Adipocyte (in vitro differentiated cells): ENCODE measurements at regions not wholly inside any gene's neighbourhood (a gene's known extent, or its start where the extent isn't known, plus 50 kb on each side); places are given as distances from the start of the nearest gene placed in this dataset.

Experiments used
- DNase-seq: peaks from one replicate; pipeline ENCODE4 v3.0.0-alpha.2; 2015; ENCODE audit warnings: low read depth
- H3K27me3 ChIP-seq: replicated peaks from 2 replicates; pipeline ENCODE4 v1.7.0; 2013; ENCODE audit warnings: mild to moderate bottlenecking, low read length, moderate library complexity; ENCODE audit not compliant: control insufficient read depth, insufficient read depth
- H3K36me3 ChIP-seq: 2 replicates; pipeline ENCODE4 v1.7.0; 2013; ENCODE audit warnings: low read length, mild to moderate bottlenecking, moderate library complexity; ENCODE audit not compliant: control insufficient read depth, insufficient read depth, severe bottlenecking
- H3K4me1 ChIP-seq: 2 replicates; pipeline ENCODE4 v1.7.0; 2013; ENCODE audit warnings: mild to moderate bottlenecking, low read length, moderate library complexity; ENCODE audit not compliant: control insufficient read depth, insufficient read depth
- H3K4me3 ChIP-seq: 2 replicates; pipeline ENCODE4 v1.7.0; 2013; ENCODE audit warnings: mild to moderate bottlenecking, low read length, moderate library complexity
- H3K9ac ChIP-seq: 2 replicates; pipeline ENCODE4 v1.7.0; 2013; ENCODE audit warnings: mild to moderate bottlenecking, low read length, moderate library complexity
- H3K9me3 ChIP-seq: 2 replicates; pipeline ENCODE4 v1.7.0; 2013; ENCODE audit warnings: mild to moderate bottlenecking, low read length, moderate library complexity; ENCODE audit not compliant: control insufficient read depth

DNA sequence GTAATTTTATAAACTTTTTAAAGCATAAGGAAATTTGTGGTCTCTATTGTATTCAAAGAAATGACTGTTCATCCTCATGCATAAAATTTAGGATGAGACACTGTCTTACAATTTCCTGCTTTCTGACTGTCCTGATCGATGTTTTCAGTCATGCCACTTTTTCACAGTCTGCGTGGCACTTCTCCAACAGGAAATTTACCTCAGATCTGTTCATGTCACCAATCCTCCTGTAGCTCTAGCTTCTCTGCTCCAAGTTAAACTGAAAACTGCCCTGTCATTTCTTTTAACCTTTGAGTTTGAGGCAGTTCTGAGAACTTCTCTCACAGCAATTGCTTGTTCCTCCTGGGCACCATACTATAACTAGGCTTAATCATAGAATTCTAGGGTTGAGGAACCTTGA, 455.1 kb downstream of the EFNA5 start:
- H3K36me3 ChIP-seq = no peaks in the 10 kb centered on the region
- no peak for DNase-seq
- no peaks in the 10 kb centered on the region for H3K9me3 ChIP-seq
- H3K4me3 ChIP-seq = no peak overlapping the region
- no peaks in the 10 kb centered on the region for H3K4me1 ChIP-seq
- H3K27me3 ChIP-seq = no peaks in the 10 kb centered on the region
- no peak overlapping the region for H3K9ac ChIP-seq

GRCh38 chr5:107213025-107213424, 457.7 kb downstream of the EFNA5 start:
- no peaks in the 10 kb centered on the region for H3K36me3 ChIP-seq

GRCh38 chr5:107211630-107212029, 459.1 kb downstream of the EFNA5 start:
- no peak overlapping the region for H3K9ac ChIP-seq
- H3K36me3 ChIP-seq = no peaks in the 10 kb centered on the region
- no peaks in the 10 kb centered on the region for H3K9me3 ChIP-seq
- H3K4me1 ChIP-seq = no peaks in the 10 kb centered on the region
- DNase-seq = no peak
- H3K4me3 ChIP-seq = no peak overlapping the region
- no peaks in the 10 kb centered on the region for H3K27me3 ChIP-seq

More at GRCh38 chr5:107213025-107213424, 457.7 kb downstream of the EFNA5 start:
- no peak overlapping the region for H3K4me3 ChIP-seq
- H3K9ac ChIP-seq = no peak overlapping the region
- no peaks in the 10 kb centered on the region for H3K4me1 ChIP-seq
- DNase-seq = no peak
- no peaks in the 10 kb centered on the region for H3K27me3 ChIP-seq
- H3K9me3 ChIP-seq = no peaks in the 10 kb centered on the region

GRCh38 chr5:107208867-107209266, 461.9 kb downstream of the EFNA5 start:
- H3K9ac ChIP-seq = no peak overlapping the region
- no peaks in the 10 kb centered on the region for H3K9me3 ChIP-seq
- H3K4me3 ChIP-seq = no peak overlapping the region
- no peaks in the 10 kb centered on the region for H3K4me1 ChIP-seq
- DNase-seq = no peak
- H3K36me3 ChIP-seq = no peaks in the 10 kb centered on the region
- H3K27me3 ChIP-seq = no peaks in the 10 kb centered on the region

- Histone ChIP-seq H3K9me3 (no peaks in the 10 kb centered on the region), H3K4me1 (no peaks in the 10 kb centered on the region), H3K27me3 (no peaks in the 10 kb centered on the region), H3K9ac (no peak overlapping the region), H3K4me3 (no peak overlapping the region), H3K36me3 (no peaks in the 10 kb centered on the region)
- DNase-seq = no peak
These were observed 466.3 kb downstream of the EFNA5 start for GRCh38 chr5:107204413-107204812.

DNA sequence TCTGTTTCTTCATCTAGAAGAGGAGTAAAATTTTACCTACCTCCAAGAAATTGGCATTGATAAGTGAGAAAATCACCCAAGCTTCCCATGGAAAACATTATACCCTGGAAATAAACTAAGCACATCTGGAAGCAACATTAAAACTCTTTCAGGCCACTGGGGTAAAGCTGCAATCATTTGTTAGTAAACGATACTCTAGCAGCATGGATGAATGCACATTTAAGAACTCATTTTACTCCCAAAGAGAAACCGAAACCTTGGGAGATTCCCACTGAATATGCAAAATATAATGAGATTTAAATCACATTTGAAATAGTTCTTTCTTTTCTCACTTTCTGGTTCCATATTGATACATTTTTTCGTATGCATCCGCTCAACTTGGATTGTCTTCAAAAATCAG, 467.5 kb downstream of the EFNA5 start:
- H3K4me3 ChIP-seq = peak overlapping the region; percentile 12
- H3K9me3 ChIP-seq = no peaks in the 10 kb centered on the region
- no peaks in the 10 kb centered on the region for H3K27me3 ChIP-seq
- no peak for DNase-seq
- H3K36me3 ChIP-seq = no peaks in the 10 kb centered on the region
- H3K9ac ChIP-seq = no peak overlapping the region
- H3K4me1 ChIP-seq = no peaks in the 10 kb centered on the region

- H3K4me1 ChIP-seq = no peaks in the 10 kb centered on the region
- no peak for DNase-seq
- H3K9ac ChIP-seq = no peak overlapping the region
- no peak overlapping the region for H3K4me3 ChIP-seq
- no peaks in the 10 kb centered on the region for H3K27me3 ChIP-seq
- no peaks in the 10 kb centered on the region for H3K9me3 ChIP-seq
- H3K36me3 ChIP-seq = no peaks in the 10 kb centered on the region
These were observed 471.0 kb downstream of the EFNA5 start for GRCh38 chr5:107199756-107200155.

- Histone ChIP-seq H3K27me3 (no peaks in the 10 kb centered on the region), H3K4me1 (no peaks in the 10 kb centered on the region), H3K4me3 (no peak overlapping the region), H3K36me3 (no peaks in the 10 kb centered on the region), H3K9ac (no peak overlapping the region), H3K9me3 (no peaks in the 10 kb centered on the region)
- no peak for DNase-seq
These were observed 474.2 kb downstream of the EFNA5 start for GRCh38 chr5:107196500-107197059.

GRCh38 chr5:107195890-107196395, 474.8 kb downstream of the EFNA5 start:
- no peaks in the 10 kb centered on the region for H3K9me3 ChIP-seq
- H3K36me3 ChIP-seq = no peaks in the 10 kb centered on the region
- no peak overlapping the region for H3K9ac ChIP-seq
- H3K4me3 ChIP-seq = no peak overlapping the region
- DNase-seq = no peak
- H3K4me1 ChIP-seq = no peaks in the 10 kb centered on the region
- H3K27me3 ChIP-seq = no peaks in the 10 kb centered on the region

- Histone ChIP-seq H3K9me3 (no peaks in the 10 kb centered on the region), H3K4me1 (no peaks in the 10 kb centered on the region), H3K27me3 (no peaks in the 10 kb centered on the region), H3K36me3 (no peaks in the 10 kb centered on the region), H3K9ac (no peak overlapping the region), H3K4me3 (no peak overlapping the region)
- DNase-seq = no peak
These were observed 485.9 kb downstream of the EFNA5 start for GRCh38 chr5:107184871-107185270.

DNA sequence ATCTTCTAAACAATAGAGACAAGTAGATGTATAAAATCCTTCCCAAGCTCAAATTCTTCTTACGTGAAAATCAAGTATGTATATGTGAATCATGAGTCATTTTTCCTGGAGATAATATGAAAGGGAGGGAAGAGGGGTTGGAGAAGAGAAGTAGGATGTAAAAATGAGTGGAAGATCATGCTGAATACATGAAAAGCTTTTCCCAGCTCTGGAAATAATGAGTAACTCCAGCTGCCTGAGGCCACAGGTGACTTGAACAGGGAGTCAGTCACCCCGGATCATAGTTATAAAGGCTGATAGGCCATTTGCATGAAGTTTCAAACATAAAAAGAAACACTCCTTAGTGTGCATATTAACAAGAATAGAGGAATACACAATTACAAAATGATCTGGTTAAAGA, 486.7 kb downstream of the EFNA5 start:
- Histone ChIP-seq H3K4me3 (no peak overlapping the region), H3K9ac (no peak overlapping the region), H3K36me3 (no peaks in the 10 kb centered on the region), H3K27me3 (no peaks in the 10 kb centered on the region), H3K4me1 (no peaks in the 10 kb centered on the region), H3K9me3 (no peaks in the 10 kb centered on the region)
- DNase-seq = no peak

GRCh38 chr5:107170620-107171019, 500.1 kb downstream of the EFNA5 start:
- no peak for DNase-seq
- Histone ChIP-seq H3K4me1 (no peaks in the 10 kb centered on the region), H3K9ac (no peak overlapping the region), H3K4me3 (no peak overlapping the region), H3K9me3 (peaks cover 16% of the 10 kb centered on the region), H3K27me3 (no peaks in the 10 kb centered on the region), H3K36me3 (no peaks in the 10 kb centered on the region)
